ENCODE measurements at regions not wholly inside any gene's neighbourhood (a gene's known extent, or its start where the extent isn't known, plus 50 kb on each side); places are given as distances from the start of the nearest gene placed in this dataset.

GRCh38 chr2:45168711-45169338, 159.6 kb upstream of the SIX2 start:
- Histone ChIP-seq H3K36me3 (ENCODE audit: control insufficient read depth, insufficient read depth, low read length) (no peaks in the 10 kb centered on the region), H3K9me3 (ENCODE audit: control insufficient read depth, insufficient read depth, low read length) (no peaks in the 10 kb centered on the region), H3K27me3 (ENCODE audit: control insufficient read depth, insufficient read depth, low read length) (peaks cover 82% of the 10 kb centered on the region), H3K27ac (ENCODE audit: low read depth, low read length) (no peak overlapping the region), H3K4me3 (ENCODE audit: low read depth, low read length) (no peak overlapping the region), H3K4me1 (ENCODE audit: control insufficient read depth, insufficient read depth, low read length) (peaks cover 26% of the 10 kb centered on the region)
- peak in 2 of 6 donors; percentile 47 to 49 for DNase-seq (ENCODE audit: low read depth in 4 of 6, low spot score in 6 of 6)
- WGBS (ENCODE audit: insufficient coverage) = under 1% methylated on average over 69 of the region's 70 CpGs

- no peaks in the 10 kb centered on the region for H3K9me3 ChIP-seq (ENCODE audit: control insufficient read depth, insufficient read depth, low read length)
- no peaks in the 10 kb centered on the region for H3K36me3 ChIP-seq (ENCODE audit: control insufficient read depth, insufficient read depth, low read length)
- H3K27me3 ChIP-seq (ENCODE audit: control insufficient read depth, insufficient read depth, low read length) = peaks cover 77% of the 10 kb centered on the region
- H3K4me1 ChIP-seq (ENCODE audit: control insufficient read depth, insufficient read depth, low read length) = peaks cover 26% of the 10 kb centered on the region
- H3K4me3 ChIP-seq (ENCODE audit: low read depth, low read length) = no peak overlapping the region
- H3K27ac ChIP-seq (ENCODE audit: low read depth, low read length) = no peak overlapping the region
- peak in 2 of 6 donors; percentile 44 to 59 for DNase-seq (ENCODE audit: low read depth in 4 of 6, low spot score in 6 of 6)
- 7% methylated on average over 2 of the region's 10 CpGs for WGBS (ENCODE audit: insufficient coverage)
Measured at GRCh38 chr2:45167920-45168629, 158.8 kb upstream of the SIX2 start.

GRCh38 chr2:45166229-45166890, 157.1 kb upstream of the SIX2 start:
- no peak for DNase-seq (ENCODE audit: low read depth in 4 of 6, low spot score in 6 of 6)
- H3K4me1 ChIP-seq (ENCODE audit: control insufficient read depth, insufficient read depth, low read length) = peaks cover 26% of the 10 kb centered on the region
- no peak overlapping the region for H3K4me3 ChIP-seq (ENCODE audit: low read depth, low read length)
- WGBS (ENCODE audit: insufficient coverage) = no CpG with 5 or more reads among the region's 4 CpGs
- no peaks in the 10 kb centered on the region for H3K36me3 ChIP-seq (ENCODE audit: control insufficient read depth, insufficient read depth, low read length)
- no peak overlapping the region for H3K27ac ChIP-seq (ENCODE audit: low read depth, low read length)
- H3K27me3 ChIP-seq (ENCODE audit: control insufficient read depth, insufficient read depth, low read length) = peaks cover 66% of the 10 kb centered on the region
- no peaks in the 10 kb centered on the region for H3K9me3 ChIP-seq (ENCODE audit: control insufficient read depth, insufficient read depth, low read length)

- no peak for DNase-seq (ENCODE audit: low read depth in 4 of 6, low spot score in 6 of 6)
- Histone ChIP-seq H3K9me3 (ENCODE audit: control insufficient read depth, insufficient read depth, low read length) (no peaks in the 10 kb centered on the region), H3K4me1 (ENCODE audit: control insufficient read depth, insufficient read depth, low read length) (no peaks in the 10 kb centered on the region), H3K27ac (ENCODE audit: low read depth, low read length) (no peak overlapping the region), H3K27me3 (ENCODE audit: control insufficient read depth, insufficient read depth, low read length) (peaks cover 30% of the 10 kb centered on the region), H3K4me3 (ENCODE audit: low read depth, low read length) (no peak overlapping the region), H3K36me3 (ENCODE audit: control insufficient read depth, insufficient read depth, low read length) (no peaks in the 10 kb centered on the region)
- WGBS (ENCODE audit: insufficient coverage) = 71% methylated on average over 1 of the region's 1 CpG
Measured at GRCh38 chr2:45162711-45163110, 153.5 kb upstream of the SIX2 start.

GRCh38 chr2:45156605-45157004, 147.4 kb upstream of the SIX2 start:
- Histone ChIP-seq H3K9me3 (ENCODE audit: control insufficient read depth, insufficient read depth, low read length) (no peaks in the 10 kb centered on the region), H3K4me3 (ENCODE audit: low read depth, low read length) (no peak overlapping the region), H3K36me3 (ENCODE audit: control insufficient read depth, insufficient read depth, low read length) (no peaks in the 10 kb centered on the region), H3K4me1 (ENCODE audit: control insufficient read depth, insufficient read depth, low read length) (no peaks in the 10 kb centered on the region), H3K27ac (ENCODE audit: low read depth, low read length) (no peak overlapping the region), H3K27me3 (ENCODE audit: control insufficient read depth, insufficient read depth, low read length) (no peaks in the 10 kb centered on the region)
- WGBS (ENCODE audit: insufficient coverage) = 100% methylated on average over 3 of the region's 4 CpGs
- DNase-seq (ENCODE audit: low read depth in 4 of 6, low spot score in 6 of 6) = no peak

GRCh38 chr2:45154606-45155155, 145.4 kb upstream of the SIX2 start:
- no peak for DNase-seq (ENCODE audit: low read depth in 4 of 6, low spot score in 6 of 6)
- no peaks in the 10 kb centered on the region for H3K27me3 ChIP-seq (ENCODE audit: control insufficient read depth, insufficient read depth, low read length)
- no peaks in the 10 kb centered on the region for H3K36me3 ChIP-seq (ENCODE audit: control insufficient read depth, insufficient read depth, low read length)
- no peak overlapping the region for H3K4me3 ChIP-seq (ENCODE audit: low read depth, low read length)
- WGBS (ENCODE audit: insufficient coverage) = 97% methylated on average over 3 of the region's 4 CpGs
- H3K27ac ChIP-seq (ENCODE audit: low read depth, low read length) = no peak overlapping the region
- no peaks in the 10 kb centered on the region for H3K4me1 ChIP-seq (ENCODE audit: control insufficient read depth, insufficient read depth, low read length)
- H3K9me3 ChIP-seq (ENCODE audit: control insufficient read depth, insufficient read depth, low read length) = peaks cover 3% of the 10 kb centered on the region

- peaks cover 4% of the 10 kb centered on the region for H3K9me3 ChIP-seq (ENCODE audit: control insufficient read depth, insufficient read depth, low read length)
- no peak for DNase-seq (ENCODE audit: low read depth in 4 of 6, low spot score in 6 of 6)
- WGBS (ENCODE audit: insufficient coverage) = no CpG with 5 or more reads among the region's 1 CpG
- H3K4me1 ChIP-seq (ENCODE audit: control insufficient read depth, insufficient read depth, low read length) = no peaks in the 10 kb centered on the region
- H3K36me3 ChIP-seq (ENCODE audit: control insufficient read depth, insufficient read depth, low read length) = no peaks in the 10 kb centered on the region
- H3K4me3 ChIP-seq (ENCODE audit: low read depth, low read length) = no peak overlapping the region
- H3K27ac ChIP-seq (ENCODE audit: low read depth, low read length) = no peak overlapping the region
- no peaks in the 10 kb centered on the region for H3K27me3 ChIP-seq (ENCODE audit: control insufficient read depth, insufficient read depth, low read length)
Measured at GRCh38 chr2:45154144-45154543, 144.9 kb upstream of the SIX2 start.

GRCh38 chr2:45153121-45153520, 143.9 kb upstream of the SIX2 start:
- no peak overlapping the region for H3K27ac ChIP-seq (ENCODE audit: low read depth, low read length)
- no peak overlapping the region for H3K4me3 ChIP-seq (ENCODE audit: low read depth, low read length)
- no peak for DNase-seq (ENCODE audit: low read depth in 4 of 6, low spot score in 6 of 6)
- 85% methylated on average over 10 of the region's 10 CpGs for WGBS (ENCODE audit: insufficient coverage)
- peaks cover 4% of the 10 kb centered on the region for H3K9me3 ChIP-seq (ENCODE audit: control insufficient read depth, insufficient read depth, low read length)
- no peaks in the 10 kb centered on the region for H3K36me3 ChIP-seq (ENCODE audit: control insufficient read depth, insufficient read depth, low read length)
- no peaks in the 10 kb centered on the region for H3K4me1 ChIP-seq (ENCODE audit: control insufficient read depth, insufficient read depth, low read length)
- H3K27me3 ChIP-seq (ENCODE audit: control insufficient read depth, insufficient read depth, low read length) = no peaks in the 10 kb centered on the region

- Histone ChIP-seq H3K9me3 (ENCODE audit: control insufficient read depth, insufficient read depth, low read length) (peaks cover 4% of the 10 kb centered on the region), H3K4me3 (ENCODE audit: low read depth, low read length) (no peak overlapping the region), H3K36me3 (ENCODE audit: control insufficient read depth, insufficient read depth, low read length) (no peaks in the 10 kb centered on the region), H3K27ac (ENCODE audit: low read depth, low read length) (no peak overlapping the region), H3K4me1 (ENCODE audit: control insufficient read depth, insufficient read depth, low read length) (no peaks in the 10 kb centered on the region), H3K27me3 (ENCODE audit: control insufficient read depth, insufficient read depth, low read length) (no peaks in the 10 kb centered on the region)
- 77% methylated on average over 7 of the region's 9 CpGs for WGBS (ENCODE audit: insufficient coverage)
- DNase-seq (ENCODE audit: low read depth in 4 of 6, low spot score in 6 of 6) = no peak
Measured at GRCh38 chr2:45152691-45153090, 143.4 kb upstream of the SIX2 start.
